A549 (cell line): ENCODE measurements at regions not wholly inside any gene's neighbourhood (a gene's known extent, or its start where the extent isn't known, plus 50 kb on each side); places are given as distances from the start of the nearest gene placed in this dataset.

ENCODE experiments used
- ATAC-seq, 2 experiments: fragments of 200-7000 bp in 1 of 2; fragments of >200 bp in 1 of 2; cut with Nextera tagmentation in 1 of 2; cut with Tn5 transposase in 1 of 2; 3 replicates each; pipeline versions ENCODE4 v1.8.0 to v1.9.1; 2018 to 2020; ENCODE audit warnings: mild to moderate bottlenecking in 1 of 2, moderate library complexity in 1 of 2
- CTCF ChIA-PET: fragments of 300-600 bp; sonication (Branson Sonifier 250); formaldehyde crosslinking; extraction: SDS; loops from one replicate; lab custom pipeline; 2021; ENCODE audit warnings: antibody characterized with exemption, inconsistent platforms; lab: Yijun Ruan, JAX
- POLR2A ChIA-PET: fragments of 350-600 bp; formaldehyde crosslinking; extraction: SDS; loops from one replicate; lab custom pipeline; 2021; ENCODE audit warnings: antibody characterized with exemption, inconsistent platforms; lab: Yijun Ruan, JAX
- DNase-seq, 2 experiments: peaks; one replicate each; pipeline versions ENCODE4 v3.0.0 to v3.0.0-alpha.2; 2011 to 2016; ENCODE audit warnings: low read depth in 1 of 2, low spot score in 1 of 2
- FAIRE-seq: peaks from 2 replicates; lab custom pipeline; 2011; peaks lifted over from hg19 to GRCh38; lab: Jason Lieb, UNC
- H3K27ac ChIP-seq, 2 experiments: fragments of >200 bp; sonication (Bioruptor Twin); formaldehyde crosslinking; 3 replicates each; pipeline ENCODE4 v1.5.1; 2016 to 2017
- H3K4me1 ChIP-seq: fragments of >200 bp; sonication (Bioruptor Twin); formaldehyde crosslinking; 3 replicates; pipeline ENCODE4 v1.6.1; 2016
- H3K4me2 ChIP-seq: fragments of >200 bp; sonication (Bioruptor Twin); formaldehyde crosslinking; 3 replicates; pipeline ENCODE4 v1.6.1; 2016
- H3K4me3 ChIP-seq: fragments of >200 bp; sonication (Bioruptor Twin); formaldehyde crosslinking; 3 replicates; pipeline ENCODE4 v1.5.1; 2016
- H3K9me3 ChIP-seq: fragments of >200 bp; sonication (Bioruptor Twin); formaldehyde crosslinking; 3 replicates; pipeline ENCODE4 v1.6.1; 2016
- BHLHE40 ChIP-seq: IDR thresholded peaks from 2 replicates; pipeline ENCODE4 v1.6.1; 2012; ENCODE audit warnings: low read depth, low read length, inconsistent platforms
- CBX2 ChIP-seq: fragments of 200-600 bp; sonication (generic); IDR thresholded peaks from 2 replicates; pipeline ENCODE4 v1.6.1; 2016; ENCODE audit warnings: low read depth, mild to moderate bottlenecking, borderline replicate concordance
- CEBPB ChIP-seq, 2 experiments: fragments of >200 bp in 1 of 2; sonication (Bioruptor Twin) in 1 of 2; formaldehyde crosslinking in 1 of 2; IDR thresholded peaks; 2 replicates each; pipeline ENCODE4 v1.6.1; 2012 to 2016
- CTCF ChIP-seq: fragments of >200 bp; sonication (Bioruptor Twin); formaldehyde crosslinking; IDR thresholded peaks from 3 replicates; pipeline ENCODE4 v1.5.1; 2016
- EHF ChIP-seq: fragments of 250-450 bp; sonication (Bioruptor Pico); IDR thresholded peaks from 2 replicates; pipeline ENCODE4 v1.5.0; 2020; ENCODE audit warnings: mild to moderate bottlenecking
- EHMT2 ChIP-seq: fragments of 200-600 bp; sonication (generic); IDR thresholded peaks from 2 replicates; pipeline ENCODE4 v1.6.1; 2016; ENCODE audit warnings: antibody characterized with exemption, low read depth, mild to moderate bottlenecking, moderate library complexity
- ESRRA ChIP-seq: fragments of 150-350 bp; IDR thresholded peaks from 2 replicates; pipeline ENCODE4 v1.6.1; 2014; ENCODE audit warnings: mild to moderate bottlenecking, low read length, borderline replicate concordance
- FOSL2 ChIP-seq, 2 experiments: fragments of 450-650 bp in 1 of 2; fragments of >200 bp in 1 of 2; sonication (Bioruptor Twin) in 1 of 2; formaldehyde crosslinking; IDR thresholded peaks; 2 replicates each; pipeline versions ENCODE4 v1.5.0 to v1.6.1; 2016 to 2020; ENCODE audit warnings: mild to moderate bottlenecking in 1 of 2, moderate library complexity in 1 of 2
- FOXS1 ChIP-seq: fragments of 250-450 bp; sonication (Bioruptor Pico); IDR thresholded peaks from 2 replicates; pipeline ENCODE4 v1.5.0; 2020; ENCODE audit warnings: mild to moderate bottlenecking, moderate library complexity
- HDAC2 ChIP-seq: fragments of 200-600 bp; sonication (generic); IDR thresholded peaks from 2 replicates; pipeline ENCODE4 v1.6.1; 2016
- HES2 ChIP-seq: fragments of >200 bp; sonication (Bioruptor Twin); formaldehyde crosslinking; IDR thresholded peaks from 2 replicates; pipeline ENCODE4 v1.6.1; 2016
- HEYL ChIP-seq: fragments of 250-450 bp; sonication (Bioruptor Pico); IDR thresholded peaks from 2 replicates; pipeline ENCODE4 v1.8.0; 2021; ENCODE audit warnings: mild to moderate bottlenecking, moderate library complexity
- HOXB13 ChIP-seq: fragments of 250-450 bp; sonication (Bioruptor Pico); IDR thresholded peaks from 2 replicates; pipeline ENCODE4 v1.5.0; 2020; ENCODE audit warnings: low read depth, mild to moderate bottlenecking, moderate library complexity
- MAFK ChIP-seq: fragments of 450-650 bp; IDR thresholded peaks from 2 replicates; pipeline ENCODE4 v1.6.1; 2014; ENCODE audit not compliant: partially characterized antibody
- MAX ChIP-seq: IDR thresholded peaks from 2 replicates; pipeline ENCODE4 v1.6.1; 2012
- MAZ ChIP-seq: fragments of 150-350 bp; IDR thresholded peaks from 2 replicates; pipeline ENCODE4 v1.6.1; 2014; ENCODE audit warnings: antibody characterized with exemption, low read depth, low read length, borderline replicate concordance
- MYC ChIP-seq: IDR thresholded peaks from 2 replicates; pipeline ENCODE4 v1.6.1; 2012; ENCODE audit warnings: mild to moderate bottlenecking, inconsistent platforms, low read length, improper control_type of control experiment, borderline replicate concordance
- NFE2L2 ChIP-seq: fragments of 150-350 bp; conservative IDR thresholded peaks from 2 replicates; pipeline ENCODE4 v1.6.1; 2014; ENCODE audit warnings: low read length
- NPAS2 ChIP-seq: fragments of 250-450 bp; sonication (Bioruptor Pico); IDR thresholded peaks from 2 replicates; pipeline ENCODE4 v1.8.0; 2022; ENCODE audit warnings: mild to moderate bottlenecking, moderate library complexity, borderline replicate concordance
- NR3C1 ChIP-seq: fragments of >200 bp; sonication (Bioruptor Twin); formaldehyde crosslinking; IDR thresholded peaks from 3 replicates; pipeline ENCODE4 v1.6.1; 2017
- PBX3 ChIP-seq: IDR thresholded peaks from 2 replicates; pipeline ENCODE4 v1.6.1; 2012
- PHF8 ChIP-seq: fragments of 200-600 bp; sonication (generic); IDR thresholded peaks from 2 replicates; pipeline ENCODE4 v1.6.1; 2016; ENCODE audit warnings: low read depth, mild to moderate bottlenecking, antibody characterized with exemption, moderate library complexity, borderline replicate concordance
- POLR2AphosphoS2 ChIP-seq: conservative IDR thresholded peaks from 2 replicates; pipeline ENCODE4 v1.6.1; 2012; ENCODE audit warnings: low read length, improper control_type of control experiment, inconsistent platforms
- RAD21 ChIP-seq, 2 experiments: fragments of >200 bp in 1 of 2; sonication (Bioruptor Twin) in 1 of 2; formaldehyde crosslinking in 1 of 2; IDR thresholded peaks in 1 of 2; conservative IDR thresholded peaks in 1 of 2; 2 replicates in 1 of 2; 3 replicates in 1 of 2; pipeline ENCODE4 v1.6.1; 2012 to 2018; ENCODE audit warnings: inconsistent platforms in 1 of 2
- RARB ChIP-seq: fragments of 250-450 bp; sonication (Bioruptor Pico); IDR thresholded peaks from 2 replicates; pipeline ENCODE4 v1.8.0; 2021; ENCODE audit warnings: mild to moderate bottlenecking, moderate library complexity
- RCOR1 ChIP-seq: fragments of 150-350 bp; IDR thresholded peaks from 2 replicates; pipeline ENCODE4 v1.6.1; 2014; ENCODE audit warnings: antibody characterized with exemption, low read length, low read depth
- TP53 ChIP-seq: fragments of 250-450 bp; sonication (Bioruptor Pico); IDR thresholded peaks from 2 replicates; pipeline ENCODE4 v1.5.0; 2021; ENCODE audit warnings: mild to moderate bottlenecking, moderate library complexity
- USF2 ChIP-seq: fragments of 450-650 bp; IDR thresholded peaks from 2 replicates; pipeline ENCODE4 v1.6.1; 2014; ENCODE audit warnings: antibody characterized with exemption
- WGBS: methylation state at CpG from one replicate; pipeline ENCODE4 v1.1.6; 2017; ENCODE audit errors: missing lambda C conversion rate; 5-methylcytosine and 5-hydroxymethylcytosine counted together
- TF ChIP-seq, protein P1 (sequence below): fragments of 250-450 bp; sonication (Bioruptor Pico); IDR thresholded peaks from 2 replicates; pipeline ENCODE4 v1.5.0; 2021; ENCODE audit warnings: mild to moderate bottlenecking, moderate library complexity, borderline replicate concordance
- TF ChIP-seq, protein P2 (sequence below): fragments of 150-350 bp; IDR thresholded peaks from 2 replicates; pipeline ENCODE4 v1.6.1; 2014; ENCODE audit warnings: low read depth, mild to moderate bottlenecking, low read length

DNA sequence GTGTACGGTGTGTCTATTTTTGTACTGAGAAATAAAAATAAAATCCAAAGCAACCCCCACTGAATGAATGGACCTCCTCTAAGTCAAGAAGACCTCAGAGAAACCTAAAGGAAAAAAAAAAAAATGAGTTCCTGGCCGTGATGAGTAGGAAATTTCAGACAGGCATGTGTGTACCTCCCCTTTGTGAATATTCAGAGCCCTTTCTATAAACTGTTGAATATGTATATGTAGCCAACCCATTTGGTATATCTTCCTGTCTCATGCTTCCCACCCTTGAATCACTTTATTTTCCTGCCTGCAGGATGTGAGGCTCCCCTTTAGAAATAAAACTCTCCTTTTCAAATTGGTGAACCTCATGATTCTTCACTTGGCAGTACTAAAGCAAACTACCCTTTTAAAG lies 887.8 kb upstream of the NCAM2 start:
- Histone ChIP-seq H3K4me2 (no peak overlapping the region), H3K9me3 (no peaks in the 10 kb centered on the region)
- 14% methylated on average over 2 of the region's 2 CpGs for WGBS
- ATAC-seq (no peak), FAIRE-seq (no peak)
- TF ChIP-seq TP53 (CRISPR knock-in tag) = no peak
- TF ChIP-seq PBX3 = no peak
- no peak for TF ChIP-seq FOSL2 (IDR thresholded peaks at IDR 0.05)
- no peak for TF ChIP-seq FOSL2 (CRISPR knock-in tag; IDR thresholded peaks at IDR 0.05)
- TF ChIP-seq RARB = no peak
- no peak for TF ChIP-seq MYC
- TF ChIP-seq EHF (CRISPR knock-in tag) = no peak
- TF ChIP-seq NR3C1 = no peak
- no peak for TF ChIP-seq BHLHE40
- no peak for TF ChIP-seq HEYL (CRISPR knock-in tag)
- no peak for TF ChIP-seq CTCF
- TF ChIP-seq MAFK = no peak
- no peak for TF ChIP-seq NFE2L2
- TF ChIP-seq CBX2 = no peak
- no peak for TF ChIP-seq EHMT2
- TF ChIP-seq RCOR1 = no peak
- TF ChIP-seq RAD21 (conservative IDR thresholded peaks at IDR 0.05 in 1 of 2, IDR thresholded peaks at IDR 0.05 in 1 of 2) = no peak
- no peak for TF ChIP-seq HES2
- no peak for TF ChIP-seq ESRRA
- no peak for TF ChIP-seq PHF8
- TF ChIP-seq, all 56 proteins: peak for 0
- no peak for DNase-seq
- Histone ChIP-seq H3K4me3 (no peak overlapping the region), H3K4me1 (no peaks in the 10 kb centered on the region), H3K27ac (no peak overlapping the region)
- POLR2A ChIA-PET = no interaction called here
- CTCF ChIA-PET = no interaction called here

DNA sequence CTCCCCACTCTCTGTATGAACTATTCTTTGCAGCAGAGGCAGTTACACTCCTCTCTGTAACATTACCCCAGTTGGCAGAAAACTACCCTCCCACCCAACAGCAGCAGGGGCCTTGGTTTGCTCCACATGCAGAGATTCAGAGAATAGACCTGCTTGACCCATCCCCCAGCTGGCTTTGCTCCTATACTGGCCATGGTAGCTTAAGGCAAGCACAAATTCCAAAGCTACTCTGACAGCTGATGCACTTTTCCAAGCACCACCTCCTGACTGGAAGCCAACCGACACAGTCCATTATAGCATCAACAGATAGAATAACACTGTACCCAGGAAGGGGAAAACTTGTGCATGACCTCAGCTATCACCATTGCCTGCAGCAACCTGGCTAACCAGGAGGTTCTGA lies 846.5 kb upstream of the NCAM2 start:
- H3K9me3 ChIP-seq = no peaks in the 10 kb centered on the region
- DNase-seq (no peak), FAIRE-seq (no peak), ATAC-seq (no peak)
- no peak overlapping the region for H3K4me2 ChIP-seq
- H3K4me3 ChIP-seq = no peak overlapping the region
- H3K4me1 ChIP-seq = no peaks in the 10 kb centered on the region
- H3K27ac ChIP-seq = no peak overlapping the region
- ChIA-PET POLR2A (no interaction called here), CTCF (no interaction called here)
- 40% methylated on average over 1 of the region's 1 CpG for WGBS
- no peak for TF ChIP-seq MAZ
- TF ChIP-seq, protein P1, sequence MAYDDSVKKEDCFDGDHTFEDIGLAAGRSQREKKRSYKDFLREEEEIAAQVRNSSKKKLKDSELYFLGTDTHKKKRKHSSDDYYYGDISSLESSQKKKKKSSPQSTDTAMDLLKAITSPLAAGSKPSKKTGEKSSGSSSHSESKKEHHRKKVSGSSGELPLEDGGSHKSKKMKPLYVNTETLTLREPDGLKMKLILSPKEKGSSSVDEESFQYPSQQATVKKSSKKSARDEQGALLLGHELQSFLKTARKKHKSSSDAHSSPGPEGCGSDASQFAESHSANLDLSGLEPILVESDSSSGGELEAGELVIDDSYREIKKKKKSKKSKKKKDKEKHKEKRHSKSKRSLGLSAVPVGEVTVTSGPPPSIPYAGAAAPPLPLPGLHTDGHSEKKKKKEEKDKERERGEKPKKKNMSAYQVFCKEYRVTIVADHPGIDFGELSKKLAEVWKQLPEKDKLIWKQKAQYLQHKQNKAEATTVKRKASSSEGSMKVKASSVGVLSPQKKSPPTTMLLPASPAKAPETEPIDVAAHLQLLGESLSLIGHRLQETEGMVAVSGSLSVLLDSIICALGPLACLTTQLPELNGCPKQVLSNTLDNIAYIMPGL (CRISPR knock-in tag) = no peak
- no peak for TF ChIP-seq BHLHE40
- TF ChIP-seq, protein P2, sequence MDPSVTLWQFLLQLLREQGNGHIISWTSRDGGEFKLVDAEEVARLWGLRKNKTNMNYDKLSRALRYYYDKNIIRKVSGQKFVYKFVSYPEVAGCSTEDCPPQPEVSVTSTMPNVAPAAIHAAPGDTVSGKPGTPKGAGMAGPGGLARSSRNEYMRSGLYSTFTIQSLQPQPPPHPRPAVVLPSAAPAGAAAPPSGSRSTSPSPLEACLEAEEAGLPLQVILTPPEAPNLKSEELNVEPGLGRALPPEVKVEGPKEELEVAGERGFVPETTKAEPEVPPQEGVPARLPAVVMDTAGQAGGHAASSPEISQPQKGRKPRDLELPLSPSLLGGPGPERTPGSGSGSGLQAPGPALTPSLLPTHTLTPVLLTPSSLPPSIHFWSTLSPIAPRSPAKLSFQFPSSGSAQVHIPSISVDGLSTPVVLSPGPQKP = no peak
- TF ChIP-seq USF2 = no peak
- no peak for TF ChIP-seq POLR2AphosphoS2
- no peak for TF ChIP-seq FOXS1
- TF ChIP-seq HDAC2 = no peak
- TF ChIP-seq NPAS2 = no peak
- no peak for TF ChIP-seq CEBPB (IDR thresholded peaks at IDR 0.05)
- no peak for TF ChIP-seq PBX3
- no peak for TF ChIP-seq CBX2
- no peak for TF ChIP-seq PHF8
- TF ChIP-seq HOXB13 = no peak
- TF ChIP-seq RCOR1 = no peak
- no peak for TF ChIP-seq MAX
- TF ChIP-seq EHMT2 = no peak
- no peak for TF ChIP-seq NR3C1
